ENCODE measurements at regions not wholly inside any gene's neighbourhood (a gene's known extent, or its start where the extent isn't known, plus 50 kb on each side); places are given as distances from the start of the nearest gene placed in this dataset.

GRCh38 chr7:26916336-26916735 is 51.9 kb upstream of the SKAP2 start:
- no peaks in the 10 kb centered on the region for H3K4me1 ChIP-seq (ENCODE audit: insufficient read depth, low read length)
- no peaks in the 10 kb centered on the region for H3K9me3 ChIP-seq (ENCODE audit: control insufficient read depth in 1 of 2, insufficient read depth in 1 of 2, low read length in 2 of 2)
- no peak for TF ChIP-seq CTCF (IDR thresholded peaks at IDR 0.05)
- peaks cover 0 to 4% of the 10 kb centered on the region in 2 experiments for H3K27me3 ChIP-seq (ENCODE audit: control insufficient read depth in 1 of 2, insufficient read depth in 2 of 2, low read length in 2 of 2)
- ChIA-PET POLR2A (no interaction called here), CTCF (no interaction called here)
- no peak for DNase-seq
- Mint-ChIP-seq H3K4me3 (no peak overlapping the region), H3K4me1 (ENCODE audit: low read depth) (no peaks in the 10 kb centered on the region), H3K36me3 (ENCODE audit: low read depth) (no peaks in the 10 kb centered on the region), H3K27me3 (peaks cover 11% of the 10 kb centered on the region), H3K27ac (no peak overlapping the region), H3K9me3 (no peaks in the 10 kb centered on the region)
- H3K27ac ChIP-seq (ENCODE audit: low read depth in 1 of 2, low read length in 2 of 2): no peak overlapping the region
- H3K36me3 ChIP-seq (ENCODE audit: insufficient read depth, low read length): no peaks in the 10 kb centered on the region
- no peak overlapping the region for H3K4me3 ChIP-seq (ENCODE audit: low read length)
- no peak for ATAC-seq (ENCODE audit: poor library complexity)
- intact Hi-C loops (cut with DNase I, micrococcal nuclease): no loop called here

Data from CD4-positive, alpha-beta T cell (primary cell).